Glutamatergic neuron (in vitro differentiated cells): ENCODE measurements at regions not wholly inside any gene's neighbourhood (a gene's known extent, or its start where the extent isn't known, plus 50 kb on each side); places are given as distances from the start of the nearest gene placed in this dataset.

ENCODE experiments used
- DNase-seq: peaks from one replicate; pipeline ENCODE4 v3.0.0; 2022
- H3K27ac Mint-ChIP-seq: one replicate; pipeline ENCODE4 v1.8.0; 2020; ENCODE audit warnings: mild to moderate bottlenecking, mixed read lengths, inconsistent platforms; ENCODE audit not compliant: unreplicated experiment
- H3K27me3 Mint-ChIP-seq: one replicate; pipeline ENCODE4 v1.8.0; 2020; ENCODE audit warnings: mild to moderate bottlenecking, moderate library complexity, mixed read lengths, inconsistent platforms; ENCODE audit not compliant: unreplicated experiment
- H3K36me3 Mint-ChIP-seq: one replicate; pipeline ENCODE4 v1.8.0; 2020; ENCODE audit warnings: mild to moderate bottlenecking, mixed read lengths, inconsistent platforms; ENCODE audit not compliant: unreplicated experiment
- H3K4me1 Mint-ChIP-seq: one replicate; pipeline ENCODE4 v1.8.0; 2020; ENCODE audit warnings: mild to moderate bottlenecking, low read depth, mixed read lengths, inconsistent platforms; ENCODE audit not compliant: unreplicated experiment
- H3K4me3 Mint-ChIP-seq: one replicate; pipeline ENCODE4 v1.8.0; 2020; ENCODE audit warnings: mild to moderate bottlenecking, mixed read lengths, inconsistent platforms; ENCODE audit not compliant: unreplicated experiment
- H3K9me3 Mint-ChIP-seq: one replicate; pipeline ENCODE4 v1.8.0; 2020; ENCODE audit warnings: mild to moderate bottlenecking, moderate library complexity, mixed read lengths, inconsistent platforms; ENCODE audit not compliant: unreplicated experiment
- CTCF ChIP-seq: fragments of 200-600 bp; sonication (generic); IDR thresholded peaks from one replicate; pipeline ENCODE4 v1.5.0; 2021; ENCODE audit not compliant: partially characterized antibody, unreplicated experiment

GRCh38 chr7:46568420-46569132, 647.5 kb upstream of the IGFBP3 start:
- Mint-ChIP-seq H3K4me3 (no peak overlapping the region), H3K27ac (no peak overlapping the region), H3K9me3 (no peaks in the 10 kb centered on the region), H3K36me3 (no peaks in the 10 kb centered on the region), H3K4me1 (no peaks in the 10 kb centered on the region), H3K27me3 (no peaks in the 10 kb centered on the region)
- DNase-seq = no peak
- TF ChIP-seq CTCF = no peak

- no peak overlapping the region for H3K4me3 Mint-ChIP-seq
- no peaks in the 10 kb centered on the region for H3K9me3 Mint-ChIP-seq
- no peaks in the 10 kb centered on the region for H3K27me3 Mint-ChIP-seq
- no peak for TF ChIP-seq CTCF
- no peak for DNase-seq
- no peak overlapping the region for H3K27ac Mint-ChIP-seq
- H3K4me1 Mint-ChIP-seq = no peaks in the 10 kb centered on the region
- no peaks in the 10 kb centered on the region for H3K36me3 Mint-ChIP-seq
Measured at GRCh38 chr7:46567858-46568257, 646.8 kb upstream of the IGFBP3 start.

GRCh38 chr7:46566097-46566774, 645.2 kb upstream of the IGFBP3 start:
- DNase-seq = no peak
- Mint-ChIP-seq H3K27me3 (no peaks in the 10 kb centered on the region), H3K9me3 (no peaks in the 10 kb centered on the region), H3K36me3 (no peaks in the 10 kb centered on the region), H3K27ac (no peak overlapping the region), H3K4me3 (no peak overlapping the region), H3K4me1 (no peaks in the 10 kb centered on the region)
- no peak for TF ChIP-seq CTCF

- DNase-seq = no peak
- no peaks in the 10 kb centered on the region for H3K4me1 Mint-ChIP-seq
- no peak for TF ChIP-seq CTCF
- no peaks in the 10 kb centered on the region for H3K9me3 Mint-ChIP-seq
- H3K27ac Mint-ChIP-seq = no peak overlapping the region
- H3K36me3 Mint-ChIP-seq = no peaks in the 10 kb centered on the region
- H3K4me3 Mint-ChIP-seq = no peak overlapping the region
- no peaks in the 10 kb centered on the region for H3K27me3 Mint-ChIP-seq
Measured at GRCh38 chr7:46565253-46566096, 644.4 kb upstream of the IGFBP3 start.
